Stimulated activated CD4-positive, alpha-beta T cell treated with anti-CD3 and anti-CD28 coated beads, Interleukin-1b, Interleukin-23, amount 100 ng/mL, for 24 hours (primary cell): ENCODE measurements at regions not wholly inside any gene's neighbourhood (a gene's known extent, or its start where the extent isn't known, plus 50 kb on each side); places are given as distances from the start of the nearest gene placed in this dataset.

Source experiments
- DNase-seq, 4 experiments: peaks; one replicate each; pipeline ENCODE4 v3.0.0-alpha.2; 2020; ENCODE audit warnings: low read depth in 4 of 4, low spot score in 1 of 4

- no peak for DNase-seq
These were observed 58.3 kb upstream of the TARBP1 start for GRCh38 chr1:234537236-234537635.

- no peak for DNase-seq
These were observed 57.8 kb upstream of the TARBP1 start for GRCh38 chr1:234536741-234537140.

- no peak for DNase-seq
These were observed 57.0 kb upstream of the TARBP1 start for GRCh38 chr1:234535763-234536515.

GRCh38 chr1:234535218-234535617 lies 56.2 kb upstream of the TARBP1 start:
- DNase-seq = no peak

GRCh38 chr1:234533975-234534876 lies 55.2 kb upstream of the TARBP1 start:
- DNase-seq = no peak

- no peak for DNase-seq
These were observed 54.3 kb upstream of the TARBP1 start for GRCh38 chr1:234533034-234533891.

- DNase-seq = no peak
These were observed 53.5 kb upstream of the TARBP1 start for GRCh38 chr1:234532503-234532922.

GRCh38 chr1:234531151-234531635 lies 52.2 kb upstream of the TARBP1 start:
- no peak for DNase-seq

GRCh38 chr1:234530672-234531071 lies 51.7 kb upstream of the TARBP1 start:
- no peak for DNase-seq

GRCh38 chr1:234529950-234530237 lies 50.9 kb upstream of the TARBP1 start:
- no peak for DNase-seq

- DNase-seq = no peak
These were observed 50.3 kb upstream of the TARBP1 start for GRCh38 chr1:234529095-234529949.
